ENCODE measurements at regions not wholly inside any gene's neighbourhood (a gene's known extent, or its start where the extent isn't known, plus 50 kb on each side); places are given as distances from the start of the nearest gene placed in this dataset.

GRCh38 chr5:82666312-82666711 is 388.2 kb upstream of the RPS23 start:
- TF ChIP-seq PHF8 (CRISPR knock-in tag; IDR thresholded peaks at IDR 0.05) (no peak), NAIF1 (CRISPR knock-in tag; IDR thresholded peaks at IDR 0.05; ENCODE audit: borderline replicate concordance) (no peak), ZBTB21 (CRISPR knock-in tag; IDR thresholded peaks at IDR 0.05) (no peak)

Measured in HepG2 (cell line).